Dermis microvascular lymphatic vessel endothelial cell (primary cell): ENCODE measurements at regions not wholly inside any gene's neighbourhood (a gene's known extent, or its start where the extent isn't known, plus 50 kb on each side); places are given as distances from the start of the nearest gene placed in this dataset.

Experiments
- DNase-seq, 2 donors: peaks; one replicate each; pipeline versions ENCODE4 v3.0.0 to v3.0.0-alpha.2; 2010; ENCODE audit warnings: low read depth in 2 of 2

DNA sequence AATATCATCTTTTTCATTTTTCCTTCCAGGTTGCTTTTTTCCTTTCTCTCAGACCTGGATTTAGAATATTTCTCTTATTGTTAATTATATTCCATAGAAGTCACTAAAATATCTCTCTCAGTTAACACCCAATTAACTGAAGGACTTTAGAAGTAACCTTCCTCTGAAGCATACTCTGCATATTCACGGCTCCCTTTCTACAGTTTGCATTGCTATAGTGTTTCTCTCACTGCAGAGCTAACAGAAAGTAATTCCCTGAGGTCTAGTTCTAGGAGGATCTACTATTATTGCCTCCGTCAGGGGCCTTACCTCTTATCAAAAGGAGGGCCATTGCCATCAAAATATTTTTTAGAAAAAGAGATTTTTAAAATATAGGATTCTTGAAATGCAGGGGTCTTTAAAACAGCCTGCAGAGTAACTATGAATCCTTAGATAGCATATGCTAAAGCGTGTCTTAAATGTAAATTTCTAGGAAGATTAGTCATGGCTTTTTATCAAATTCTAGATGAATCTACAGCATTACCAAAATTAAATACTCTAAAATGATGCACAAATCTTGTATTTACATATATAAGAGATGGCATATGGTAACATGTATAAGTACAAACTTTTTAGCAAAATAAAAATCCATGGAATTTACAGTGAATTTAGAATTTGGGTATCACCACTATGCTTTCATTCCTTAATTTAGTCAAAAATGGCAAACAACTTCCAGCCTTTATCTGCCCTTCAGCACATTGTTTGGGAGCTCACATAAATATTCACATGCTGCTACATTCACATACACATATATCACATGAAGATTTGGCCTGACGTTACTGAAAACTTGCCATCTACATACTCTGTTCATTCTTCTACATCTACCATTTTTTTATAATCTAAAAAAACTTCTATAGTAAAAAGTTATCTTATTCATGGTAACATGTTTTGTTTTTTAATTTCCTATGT lies 696.8 kb downstream of the OTOL1 start:
- DNase-seq, result no peak

DNA sequence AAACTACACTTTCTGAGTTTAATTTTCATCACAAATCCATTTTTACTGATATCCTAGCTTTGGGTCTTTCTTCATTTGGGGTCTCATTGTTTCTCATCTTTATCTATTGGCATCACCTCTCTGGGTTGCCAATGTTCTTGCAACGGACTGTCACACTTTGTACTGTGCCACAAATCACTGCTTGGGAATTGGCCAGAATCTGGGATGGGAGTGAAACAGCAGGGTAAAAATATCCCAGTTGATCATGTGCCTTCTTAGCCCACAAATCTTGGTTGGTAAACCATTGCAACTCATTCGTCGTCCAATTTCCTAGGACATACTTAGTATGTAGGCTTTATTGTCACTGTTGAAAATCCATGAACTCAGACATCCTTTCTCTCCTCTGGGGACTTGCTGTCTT lies 698.5 kb downstream of the OTOL1 start:
- no peak for DNase-seq

DNA sequence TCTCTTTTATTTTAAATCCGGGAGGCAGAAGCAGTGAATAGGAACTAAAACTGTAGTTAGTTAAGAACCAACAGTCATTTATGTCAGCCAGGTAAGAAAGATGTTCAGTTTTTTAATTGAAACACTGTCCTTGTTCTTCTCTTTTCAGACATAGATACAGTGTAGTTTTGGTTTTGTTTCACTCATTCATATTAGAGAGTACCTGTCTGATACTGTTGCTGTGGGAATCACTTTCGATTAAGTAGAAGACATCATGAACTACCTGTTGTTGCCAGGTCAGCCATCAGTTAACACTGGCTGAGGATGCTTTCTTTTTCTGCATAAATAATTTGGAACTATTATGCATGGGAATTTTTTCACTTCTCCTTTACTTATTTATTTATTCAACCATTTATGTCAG lies 700.4 kb downstream of the OTOL1 start:
- DNase-seq, result no peak

DNA sequence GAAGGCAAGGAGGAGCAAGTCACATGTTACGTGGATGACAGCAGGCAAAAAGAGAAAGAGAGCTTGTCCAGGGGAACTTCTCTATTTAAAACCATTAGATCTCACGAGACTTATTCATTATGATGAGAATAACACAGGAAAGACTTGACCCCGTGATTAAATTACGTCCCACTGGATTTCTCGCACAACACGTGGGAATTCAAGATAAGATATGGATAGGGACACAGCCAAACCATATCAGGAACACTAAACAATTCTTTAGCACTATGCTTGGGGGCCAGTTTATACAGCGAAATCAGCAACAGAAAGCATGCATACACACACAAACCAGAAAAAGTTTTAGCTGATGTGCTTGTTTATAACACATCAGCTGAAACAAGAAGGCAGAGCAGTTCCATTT lies 704.2 kb downstream of the OTOL1 start:
- no peak for DNase-seq

DNA sequence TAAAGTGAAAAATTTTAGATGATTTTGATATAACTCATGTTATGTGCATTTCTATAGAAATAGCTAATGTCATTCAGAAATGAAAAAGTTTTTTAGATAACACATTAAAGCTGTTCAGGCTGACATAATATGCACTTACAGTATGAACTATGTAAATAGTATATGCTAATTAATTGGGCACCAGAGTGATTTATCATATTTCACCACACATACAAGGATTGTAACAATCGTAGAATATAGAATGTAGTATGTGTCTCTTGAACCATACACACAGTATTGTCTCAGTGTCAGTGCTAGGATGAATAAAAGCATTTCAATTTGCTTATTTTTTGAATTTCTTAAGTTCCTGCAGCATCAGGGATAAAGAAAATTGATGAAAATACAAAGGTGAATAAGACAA lies 710.0 kb downstream of the OTOL1 start:
- DNase-seq, result no peak

DNA sequence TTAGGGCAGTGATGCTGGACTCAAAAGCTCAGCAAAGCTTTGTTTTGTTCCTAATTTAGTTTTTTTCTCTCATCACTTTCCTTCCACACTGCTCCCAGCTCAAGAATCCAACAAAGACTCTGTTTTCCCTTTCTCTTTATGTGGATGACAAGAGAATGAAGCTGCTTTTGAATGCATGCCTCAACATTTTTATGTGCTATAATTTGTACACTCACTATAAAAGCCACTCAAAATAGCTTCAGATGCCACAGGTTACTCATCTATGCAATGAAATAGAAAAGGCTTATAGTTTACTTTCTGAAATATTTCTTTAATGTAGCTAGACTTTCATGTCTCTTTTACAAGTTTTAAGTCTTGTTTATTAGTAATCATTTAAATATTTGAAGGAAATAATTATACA lies 714.9 kb downstream of the OTOL1 start:
- no peak for DNase-seq

DNA sequence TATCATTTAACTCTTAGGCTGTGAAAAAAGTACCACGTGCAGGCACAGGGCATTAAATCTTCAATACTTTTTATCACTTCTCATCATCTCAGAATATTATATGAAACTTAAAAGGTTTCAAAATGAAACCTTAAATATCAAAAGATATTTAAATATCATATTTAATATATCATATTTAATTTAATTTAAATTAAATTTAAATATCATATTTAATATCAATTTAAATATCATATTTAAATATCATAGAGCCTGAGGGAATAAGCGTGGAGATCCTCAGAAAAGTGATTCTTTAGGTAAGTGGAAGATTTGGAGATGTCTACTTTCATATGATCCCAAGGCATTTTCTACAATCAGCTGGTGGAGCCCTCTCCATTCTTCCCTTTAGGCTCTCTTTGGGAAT lies 716.6 kb downstream of the OTOL1 start:
- DNase-seq, result no peak

DNA sequence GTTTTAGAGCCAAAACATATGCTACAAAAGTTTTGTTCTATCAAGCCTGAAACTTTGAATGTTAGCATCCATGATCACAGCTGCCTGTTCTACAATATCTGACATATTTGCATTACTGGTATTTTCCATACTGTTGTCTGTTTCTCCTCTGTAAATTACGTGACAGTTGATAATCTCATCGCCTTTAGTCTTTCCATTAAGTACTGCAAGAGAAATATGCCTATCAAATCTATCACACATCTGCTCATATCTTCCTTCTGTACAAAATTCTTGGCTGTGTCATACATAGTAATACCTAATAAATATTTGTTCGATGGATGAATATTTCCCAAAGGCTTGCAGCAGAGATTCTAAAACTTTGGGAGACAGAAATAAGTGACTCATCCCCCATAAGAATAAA lies 717.3 kb downstream of the OTOL1 start:
- no peak for DNase-seq

DNA sequence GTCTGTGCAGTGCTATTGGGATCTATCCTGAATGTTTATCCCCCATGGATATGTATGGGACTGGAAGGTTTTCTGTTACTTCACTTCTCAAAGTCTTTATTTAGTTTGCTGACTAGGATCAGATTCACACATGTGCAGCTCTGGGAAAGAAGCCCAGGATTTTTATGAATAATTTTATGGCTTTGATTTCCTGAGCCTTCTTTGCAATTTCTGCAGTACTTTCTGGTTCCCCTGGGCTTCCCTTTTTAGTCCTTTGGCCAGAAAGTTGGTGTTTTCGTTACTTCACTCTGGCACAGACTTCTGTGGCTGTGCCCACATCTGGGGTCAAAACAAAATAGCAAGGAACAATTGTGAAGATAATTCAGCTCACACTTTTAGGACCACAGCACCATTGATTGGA lies 721.0 kb downstream of the OTOL1 start:
- DNase-seq, result no peak

DNA sequence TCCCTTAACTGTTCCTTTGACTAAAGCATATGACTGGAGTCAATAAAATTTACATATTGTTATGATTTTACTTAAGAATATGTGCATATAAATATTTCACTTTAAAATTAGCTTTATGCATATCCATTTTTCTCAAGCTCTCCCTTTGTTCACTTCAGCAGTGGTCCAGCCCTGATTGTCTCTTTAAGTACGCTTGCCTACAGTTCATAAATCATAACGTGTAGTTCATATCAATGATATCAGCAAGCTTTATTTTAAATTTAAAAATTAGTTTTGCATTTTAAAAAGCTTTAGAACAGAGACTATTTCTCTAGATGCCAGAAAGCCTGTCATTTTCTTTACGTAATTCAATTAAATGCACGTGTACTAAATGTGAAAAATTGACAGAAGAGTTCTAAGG lies 721.9 kb downstream of the OTOL1 start:
- no peak for DNase-seq

DNA sequence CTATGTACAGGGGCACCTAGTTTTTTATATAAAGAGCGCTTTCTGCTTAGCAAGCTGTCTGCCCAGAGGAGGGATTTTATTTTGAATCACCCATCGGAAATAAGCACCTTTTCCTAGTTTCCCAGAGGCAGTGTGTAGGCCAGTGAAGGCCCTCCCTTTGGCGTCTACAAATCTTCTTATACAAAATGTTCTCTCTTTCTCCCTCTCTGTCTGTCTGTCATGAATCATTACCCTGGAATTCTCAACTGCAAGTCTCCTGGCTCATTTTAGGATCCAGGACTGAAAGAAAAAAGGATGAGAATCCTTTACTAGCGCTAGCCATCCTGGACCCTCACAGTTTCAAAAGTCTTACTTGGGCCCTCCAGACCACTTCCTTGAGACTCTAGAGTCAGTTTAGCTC lies 728.1 kb downstream of the OTOL1 start:
- no peak for DNase-seq

DNA sequence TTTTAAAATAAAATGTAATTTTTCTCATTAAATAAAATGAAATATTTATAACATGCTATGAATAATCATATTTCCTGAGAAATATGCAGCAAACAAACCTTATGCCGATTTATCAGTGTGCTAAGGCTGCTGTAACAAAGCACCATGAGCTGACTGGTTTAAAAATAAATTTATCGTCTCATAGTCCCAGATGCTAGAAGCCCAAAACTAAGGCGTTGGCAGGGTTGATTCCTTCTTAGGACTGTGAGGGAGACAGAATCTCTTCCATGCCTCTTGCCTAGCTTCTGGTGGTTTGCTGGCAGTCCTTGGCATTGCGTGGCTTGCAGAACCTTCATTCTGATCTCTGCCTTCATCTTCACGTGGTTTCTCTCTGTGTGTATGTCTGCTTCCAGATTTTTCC lies 740.3 kb downstream of the OTOL1 start:
- DNase-seq, result no peak

DNA sequence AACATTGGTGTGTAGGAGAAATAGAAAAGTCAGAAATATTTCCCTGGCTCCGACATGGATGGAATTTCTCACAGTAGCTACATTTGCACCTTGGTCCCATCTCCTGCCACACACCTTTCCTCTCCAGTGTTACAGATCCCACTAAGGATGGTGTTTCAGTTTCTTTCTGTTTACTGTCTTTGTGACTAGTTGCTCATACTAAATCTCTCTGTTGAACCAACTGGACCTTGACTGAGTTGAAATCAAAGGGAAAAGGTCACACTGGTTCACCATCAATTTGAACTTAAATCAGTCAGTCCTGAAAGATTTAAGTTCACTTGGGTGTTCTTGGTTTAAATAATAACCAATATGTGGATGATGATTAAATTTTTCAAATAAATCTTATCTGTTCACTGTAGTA lies 754.2 kb downstream of the OTOL1 start:
- DNase-seq, result no peak

DNA sequence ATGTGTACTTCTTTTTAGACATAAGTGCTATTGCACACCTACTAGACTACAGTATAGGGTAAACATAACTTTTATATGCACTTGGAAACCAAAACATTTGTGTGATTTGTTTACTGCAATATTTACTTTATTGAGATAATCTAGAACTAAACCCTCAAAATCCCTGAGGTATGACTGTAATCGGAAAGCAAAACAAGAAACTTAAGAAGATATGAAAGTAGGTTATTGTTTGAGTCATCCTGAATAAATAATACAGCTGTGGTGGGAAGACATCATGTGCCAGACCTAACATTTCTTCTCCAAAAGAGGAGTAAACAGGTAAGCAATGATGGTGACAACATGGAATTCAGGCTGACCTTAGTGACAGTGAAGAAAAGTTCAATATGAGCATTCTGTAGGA lies 765.5 kb downstream of the OTOL1 start:
- no peak for DNase-seq

DNA sequence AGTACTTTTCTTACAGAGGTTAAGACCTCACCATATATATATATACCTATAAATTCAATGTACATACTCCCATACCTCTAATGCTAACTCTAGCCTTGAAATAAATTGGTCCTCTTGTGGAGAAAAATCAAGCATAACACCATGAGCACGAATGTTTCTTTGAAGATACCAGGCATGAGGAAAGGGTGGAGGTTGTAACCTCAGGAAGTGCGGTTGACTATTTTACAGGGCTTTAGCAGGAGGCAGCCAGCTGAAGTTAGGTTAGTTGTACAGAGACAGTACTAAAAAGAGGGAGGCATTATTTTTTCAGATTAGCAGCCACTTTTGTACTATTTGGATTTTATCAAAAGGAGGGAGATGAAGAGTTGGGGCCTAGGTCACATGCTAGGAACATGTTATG lies 767.0 kb downstream of the OTOL1 start:
- no peak for DNase-seq

DNA sequence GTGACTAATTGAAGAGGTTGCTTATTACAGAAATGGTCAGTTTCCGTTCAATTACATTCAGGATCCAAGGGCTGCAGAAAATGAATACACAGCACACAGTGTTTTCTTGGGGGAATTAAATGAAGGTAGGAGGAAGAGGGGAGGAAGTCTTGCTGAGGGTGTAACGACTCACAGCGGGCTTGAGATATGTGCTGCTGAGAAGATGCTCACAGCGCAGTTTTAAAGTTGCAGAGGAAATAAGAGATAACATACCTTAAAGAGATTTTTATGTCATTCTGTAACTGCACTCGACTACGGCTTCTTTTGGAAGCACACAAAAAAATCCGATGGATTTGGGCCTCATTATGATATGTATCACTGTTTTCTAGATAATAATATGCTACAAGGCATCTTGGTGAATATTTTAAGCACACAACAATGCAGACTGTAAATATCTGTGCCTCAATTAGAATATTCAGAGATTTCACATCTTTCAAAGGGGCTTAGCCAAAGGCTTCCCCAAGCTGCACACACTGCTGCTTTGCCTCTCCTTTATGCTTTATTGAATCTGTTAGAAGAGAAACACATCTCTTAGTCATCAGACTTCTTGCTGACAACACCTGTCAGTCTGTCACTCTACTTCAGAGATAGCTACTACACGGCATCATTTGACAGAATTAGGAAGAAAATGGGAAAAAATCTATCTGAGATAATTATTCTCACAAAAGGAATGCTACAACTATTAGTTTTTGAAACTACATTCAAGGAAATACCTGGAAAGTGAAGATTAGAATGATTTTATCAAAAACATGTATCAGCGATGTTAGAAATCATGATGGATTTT lies 773.2 kb downstream of the OTOL1 start:
- DNase-seq, result no peak

DNA sequence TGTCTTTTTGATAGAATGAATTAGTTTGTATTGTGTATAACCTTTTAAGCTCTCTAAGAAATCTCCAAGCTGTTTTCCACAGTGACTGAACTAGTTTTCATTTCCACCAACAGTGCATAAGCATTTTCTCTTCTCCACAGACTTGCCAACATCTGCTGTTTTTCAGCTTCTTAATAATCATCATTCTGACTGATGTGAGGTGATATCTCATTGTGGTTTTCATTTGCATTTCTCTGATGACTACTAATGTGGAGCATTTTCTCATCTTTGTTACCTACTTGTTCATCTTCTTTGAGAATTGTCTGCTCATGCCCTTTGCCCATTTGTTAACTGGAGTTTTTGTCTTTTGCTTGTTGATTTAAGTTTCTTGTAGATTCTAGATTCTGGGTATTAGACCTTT lies 777.5 kb downstream of the OTOL1 start:
- DNase-seq, result no peak

DNA sequence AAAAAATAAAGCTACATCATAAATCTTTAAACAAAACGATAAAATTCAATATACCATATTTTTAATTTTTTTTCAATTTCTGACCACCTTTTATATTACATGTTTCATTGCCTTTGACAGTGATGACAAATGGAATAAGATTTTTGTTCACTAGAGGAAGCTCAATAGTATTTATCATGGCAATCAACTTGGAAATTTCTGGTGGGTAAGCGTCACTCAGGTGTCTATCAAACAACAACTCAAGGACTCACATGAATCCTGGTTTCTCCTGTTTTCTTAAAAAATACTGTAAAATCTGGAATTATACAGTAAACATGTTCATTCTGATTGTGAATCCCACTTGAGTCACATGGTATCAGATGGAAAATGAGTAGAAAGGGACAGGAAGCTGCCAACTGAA lies 782.2 kb downstream of the OTOL1 start:
- no peak for DNase-seq

DNA sequence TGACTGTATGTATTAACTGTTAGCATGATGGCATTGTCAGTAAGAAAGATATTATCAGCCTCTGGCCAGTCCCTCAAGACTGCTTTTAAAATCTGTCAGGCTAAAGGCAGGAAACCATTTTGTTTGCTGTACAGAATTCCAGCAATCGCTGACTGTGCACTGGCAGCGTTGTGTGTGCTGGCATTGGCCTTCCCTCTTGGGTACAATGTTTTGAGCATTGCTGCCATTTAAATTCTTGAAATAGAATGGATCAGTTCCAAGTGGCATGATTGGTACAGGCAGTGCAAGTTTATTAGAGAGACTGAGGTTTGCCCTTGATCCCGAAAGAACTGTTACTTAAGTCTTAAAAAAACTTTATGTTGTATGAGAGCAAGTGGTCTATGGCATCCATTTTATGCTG lies 788.7 kb downstream of the OTOL1 start:
- no peak for DNase-seq

DNA sequence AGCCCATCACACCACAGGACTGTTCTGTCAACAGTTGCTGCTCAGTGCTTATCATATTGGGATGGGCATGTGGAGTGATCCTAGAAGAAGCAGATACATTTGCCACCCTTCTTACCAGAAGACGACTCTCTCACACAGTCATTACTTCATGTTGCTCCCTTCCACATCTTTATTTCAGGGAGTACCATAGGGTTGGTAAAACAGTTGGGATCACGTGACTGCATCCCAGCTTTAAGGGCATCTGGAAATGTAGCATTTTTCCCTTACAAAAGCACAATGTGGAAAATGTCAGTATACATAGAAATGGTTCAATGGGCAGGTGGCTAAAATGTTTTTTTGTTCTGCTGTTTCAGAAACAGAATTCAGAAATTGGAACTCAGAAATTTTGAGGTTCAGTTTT lies 791.0 kb downstream of the OTOL1 start:
- no peak for DNase-seq

DNA sequence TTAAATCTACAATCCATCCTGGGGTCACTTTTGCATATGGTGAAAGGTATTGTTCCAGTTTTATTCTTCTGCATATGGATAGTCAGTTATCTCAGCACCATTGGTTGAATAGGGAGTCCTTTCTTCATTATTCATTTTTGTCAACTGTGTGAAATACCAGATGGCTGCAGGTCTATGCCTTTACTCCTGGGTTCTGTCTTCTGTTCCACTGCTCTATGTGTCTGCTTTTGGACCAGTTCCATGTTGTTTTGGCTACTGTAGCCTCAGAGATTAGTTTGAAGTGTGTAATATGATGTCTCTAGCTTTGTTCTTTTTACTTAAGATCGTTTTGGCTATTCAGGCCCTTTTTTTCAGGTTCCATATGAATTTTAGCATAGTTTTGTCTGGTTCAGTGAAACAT lies 795.8 kb downstream of the OTOL1 start:
- DNase-seq, result no peak

DNA sequence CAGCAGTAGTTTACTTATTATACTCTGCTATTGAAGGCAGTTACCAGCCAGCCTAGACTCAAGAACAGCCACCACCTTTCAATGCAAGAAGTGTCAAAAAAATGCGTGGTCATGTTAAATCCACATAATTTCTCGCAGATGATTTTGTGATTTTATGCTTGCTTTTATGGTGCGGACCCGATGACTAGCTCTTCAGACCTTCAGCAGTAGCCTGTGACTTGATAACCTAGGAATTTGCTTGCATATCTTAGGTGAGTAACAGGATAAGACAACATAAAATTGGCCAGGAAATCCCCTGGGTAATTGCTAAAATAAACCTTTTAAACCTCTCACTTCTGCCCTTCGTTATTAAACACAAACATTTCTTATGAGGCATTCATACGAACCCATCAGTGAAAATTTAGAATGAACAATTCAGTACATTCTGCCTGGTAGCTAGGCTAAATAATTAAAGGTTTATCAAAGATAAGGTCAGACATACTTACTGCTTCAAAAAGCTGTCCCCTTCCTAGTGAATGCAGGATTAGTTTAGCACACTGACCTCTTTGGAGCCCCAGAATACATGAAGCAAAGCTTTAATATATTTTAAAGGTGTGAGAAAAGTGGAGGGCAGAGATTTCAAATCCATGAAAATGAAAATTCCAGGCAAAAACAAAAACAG lies 798.8 kb downstream of the OTOL1 start:
- DNase-seq, result no peak
